GM18951 (cell line): ENCODE measurements at regions not wholly inside any gene's neighbourhood (a gene's known extent, or its start where the extent isn't known, plus 50 kb on each side); places are given as distances from the start of the nearest gene placed in this dataset.
"Not testable (repeated sequence)": the region's sequence is repeated elsewhere in the genome, so short reads cannot be mapped to it uniquely, and the experiment has no call there.

Experiments
- POLR2A ChIP-seq: IDR thresholded peaks from 4 replicates; pipeline ENCODE4 v1.6.1; 2011; ENCODE audit warnings: mild to moderate bottlenecking; ENCODE audit not compliant: insufficient read length, insufficient read depth; ENCODE audit errors: extremely low read depth
- in situ Hi-C: fragments of 300-500 bp; cut with MboI; formaldehyde crosslinking; loops from one replicate; pipeline ENCODE4 v1.12.0; 2022; ENCODE audit warnings: low sequenced_read_pairs, mixed read lengths, inconsistent platforms; ENCODE audit not compliant: unreplicated experiment

GRCh38 chr7:20083781-20084180, 133.4 kb downstream of the MACC1 start:
- in situ Hi-C loops, result no loop called here
- TF ChIP-seq POLR2A, result no peak

GRCh38 chr7:20079080-20079479, 138.1 kb downstream of the MACC1 start:
- TF ChIP-seq POLR2A, result no peak
- in situ Hi-C loops, result no loop called here

- no peak for TF ChIP-seq POLR2A
- in situ Hi-C loops, result no loop called here
These were observed 140.3 kb downstream of the MACC1 start for GRCh38 chr7:20076835-20077234.

GRCh38 chr7:20075992-20076820, 141.0 kb downstream of the MACC1 start:
- in situ Hi-C loops, result no loop called here
- TF ChIP-seq POLR2A, result no peak

GRCh38 chr7:20075440-20075839, 141.7 kb downstream of the MACC1 start:
- no peak for TF ChIP-seq POLR2A
- in situ Hi-C loops, result no loop called here

- in situ Hi-C loops, result not testable (repeated sequence)
These were observed 149.2 kb downstream of the MACC1 start for GRCh38 chr7:20068004-20068403.

GRCh38 chr7:20064974-20065862, 152.0 kb downstream of the MACC1 start:
- in situ Hi-C loops, result no loop called here
- no peak for TF ChIP-seq POLR2A

GRCh38 chr7:20064181-20064970, 152.8 kb downstream of the MACC1 start:
- TF ChIP-seq POLR2A, result no peak
- in situ Hi-C loops, result no loop called here

GRCh38 chr7:20063644-20064043, 153.5 kb downstream of the MACC1 start:
- in situ Hi-C loops, result no loop called here
- no peak for TF ChIP-seq POLR2A

GRCh38 chr7:20062932-20063331, 154.3 kb downstream of the MACC1 start:
- no peak for TF ChIP-seq POLR2A
- in situ Hi-C loops, result no loop called here

- in situ Hi-C loops, result no loop called here
- no peak for TF ChIP-seq POLR2A
These were observed 163.7 kb downstream of the MACC1 start for GRCh38 chr7:20053334-20054104.

GRCh38 chr7:20050241-20050966, 166.8 kb downstream of the MACC1 start:
- TF ChIP-seq POLR2A, result no peak
- in situ Hi-C loops, result no loop called here
